Peyer's patch (tissue), 4 donors: ENCODE measurements at regions not wholly inside any gene's neighbourhood (a gene's known extent, or its start where the extent isn't known, plus 50 kb on each side); places are given as distances from the start of the nearest gene placed in this dataset.

Experiments used
- DNase-seq, 3 donors: peaks; one replicate each; pipeline ENCODE4 v3.0.0-alpha.2; 2017 to 2019
- H3K27ac ChIP-seq, 4 donors: fragments of 200-600 bp; sonication (generic); one replicate each; pipeline ENCODE4 v1.5.1; 2016 to 2019
- H3K27me3 ChIP-seq, 2 donors: fragments of 200-600 bp; sonication (generic); one replicate each; pipeline ENCODE4 v1.5.1; 2019
- H3K36me3 ChIP-seq, 3 donors: fragments of 200-600 bp; sonication (generic); one replicate each; pipeline ENCODE4 v1.5.1; 2016 to 2019
- H3K4me1 ChIP-seq, 4 donors: fragments of 200-600 bp; sonication (generic); one replicate each; pipeline ENCODE4 v1.5.1; 2016 to 2019
- H3K4me3 ChIP-seq, 4 donors: fragments of 200-600 bp; sonication (generic); 1 replicate in 3 of 4; 2 replicates in 1 of 4; pipeline ENCODE4 v1.5.1; 2016 to 2019; ENCODE audit warnings: mild to moderate bottlenecking in 1 of 4
- H3K9me3 ChIP-seq, 4 donors: fragments of 200-600 bp; sonication (generic); one replicate each; pipeline ENCODE4 v1.5.1; 2016 to 2019; ENCODE audit warnings: mild to moderate bottlenecking in 1 of 4
- CTCF ChIP-seq, 6 experiments: fragments of 450-650 bp in 4 of 6; fragments of 200-600 bp in 2 of 6; sonication (generic) in 1 of 6; IDR thresholded peaks; one replicate each; pipeline ENCODE4 v1.5.1; 2017 to 2019; ENCODE audit warnings: antibody characterized with exemption in 6 of 6, mild to moderate bottlenecking in 3 of 6, moderate library complexity in 1 of 6
- POLR2A ChIP-seq, 2 donors: fragments of 450-650 bp; IDR thresholded peaks; one replicate each; pipeline ENCODE4 v1.5.1; 2017; ENCODE audit warnings: antibody characterized with exemption in 2 of 2, mild to moderate bottlenecking in 2 of 2, moderate library complexity in 2 of 2

GRCh38 chr4:189494407-189494806, 446.3 kb upstream of the FRG1 start:
- DNase-seq = no peak
- no peak overlapping the region for H3K27ac ChIP-seq
- H3K36me3 ChIP-seq = no peaks in the 10 kb centered on the region
- H3K4me3 ChIP-seq = no peak overlapping the region
- no peaks in the 10 kb centered on the region for H3K27me3 ChIP-seq
- no peaks in the 10 kb centered on the region for H3K9me3 ChIP-seq
- TF ChIP-seq POLR2A (IDR thresholded peaks at IDR 0.05) = no peak
- no peak for TF ChIP-seq CTCF (IDR thresholded peaks at IDR 0.05)
- no peaks in the 10 kb centered on the region for H3K4me1 ChIP-seq

- no peaks in the 10 kb centered on the region for H3K27me3 ChIP-seq
- H3K4me3 ChIP-seq = no peak overlapping the region
- DNase-seq = no peak
- H3K36me3 ChIP-seq = no peaks in the 10 kb centered on the region
- TF ChIP-seq CTCF (IDR thresholded peaks at IDR 0.05) (no peak), POLR2A (IDR thresholded peaks at IDR 0.05) (no peak)
- no peaks in the 10 kb centered on the region for H3K9me3 ChIP-seq
- no peak overlapping the region for H3K27ac ChIP-seq
- no peaks in the 10 kb centered on the region for H3K4me1 ChIP-seq
Observed at GRCh38 chr4:189497516-189497915, 443.2 kb upstream of the FRG1 start.

GRCh38 chr4:189497996-189498395, 442.7 kb upstream of the FRG1 start:
- H3K9me3 ChIP-seq = no peaks in the 10 kb centered on the region
- TF ChIP-seq POLR2A (IDR thresholded peaks at IDR 0.05) (no peak), CTCF (IDR thresholded peaks at IDR 0.05) (no peak)
- no peaks in the 10 kb centered on the region for H3K27me3 ChIP-seq
- no peak overlapping the region for H3K4me3 ChIP-seq
- H3K4me1 ChIP-seq = no peaks in the 10 kb centered on the region
- no peaks in the 10 kb centered on the region for H3K36me3 ChIP-seq
- no peak overlapping the region for H3K27ac ChIP-seq
- no peak for DNase-seq

- Histone ChIP-seq H3K4me3 (no peak overlapping the region), H3K36me3 (no peaks in the 10 kb centered on the region), H3K4me1 (no peaks in the 10 kb centered on the region), H3K27ac (no peak overlapping the region), H3K9me3 (no peaks in the 10 kb centered on the region), H3K27me3 (no peaks in the 10 kb centered on the region)
- no peak for TF ChIP-seq CTCF (IDR thresholded peaks at IDR 0.05)
- TF ChIP-seq POLR2A (IDR thresholded peaks at IDR 0.05) = no peak
- DNase-seq = no peak
Observed at GRCh38 chr4:189498457-189498856, 442.2 kb upstream of the FRG1 start.

- Histone ChIP-seq H3K4me1 (no peaks in the 10 kb centered on the region), H3K27ac (no peak overlapping the region), H3K4me3 (no peak overlapping the region), H3K27me3 (no peaks in the 10 kb centered on the region), H3K36me3 (no peaks in the 10 kb centered on the region), H3K9me3 (no peaks in the 10 kb centered on the region)
- no peak for DNase-seq
- TF ChIP-seq CTCF (IDR thresholded peaks at IDR 0.05) (no peak), POLR2A (IDR thresholded peaks at IDR 0.05) (no peak)
Observed at GRCh38 chr4:189499696-189500095, 441.0 kb upstream of the FRG1 start.

- Histone ChIP-seq H3K4me3 (no peak overlapping the region), H3K36me3 (no peaks in the 10 kb centered on the region), H3K27me3 (no peaks in the 10 kb centered on the region), H3K9me3 (no peaks in the 10 kb centered on the region), H3K27ac (no peak overlapping the region), H3K4me1 (no peaks in the 10 kb centered on the region)
- TF ChIP-seq POLR2A (IDR thresholded peaks at IDR 0.05) = no peak
- no peak for TF ChIP-seq CTCF (IDR thresholded peaks at IDR 0.05)
- no peak for DNase-seq
Observed at GRCh38 chr4:189500970-189501369, 439.7 kb upstream of the FRG1 start.
